Progenitor cell of endocrine pancreas (in vitro differentiated cells): ENCODE measurements at regions not wholly inside any gene's neighbourhood (a gene's known extent, or its start where the extent isn't known, plus 50 kb on each side); places are given as distances from the start of the nearest gene placed in this dataset.

ENCODE experiments used
- DNase-seq: peaks from one replicate; pipeline ENCODE4 v3.0.0; 2021; ENCODE audit warnings: low spot score; ENCODE audit not compliant: unreplicated experiment
- H3K27ac Mint-ChIP-seq: 2 replicates; pipeline ENCODE4 v1.8.0; 2021; ENCODE audit warnings: mild to moderate bottlenecking, moderate library complexity, mixed read lengths
- H3K27me3 Mint-ChIP-seq: 2 replicates; pipeline ENCODE4 v1.8.0; 2021; ENCODE audit warnings: mixed read lengths
- H3K36me3 Mint-ChIP-seq: 2 replicates; pipeline ENCODE4 v1.8.0; 2022; ENCODE audit warnings: mixed read lengths; ENCODE audit not compliant: insufficient read depth
- H3K4me1 Mint-ChIP-seq: 2 replicates; pipeline ENCODE4 v1.8.0; 2021; ENCODE audit warnings: low read depth, mixed read lengths
- H3K4me3 Mint-ChIP-seq: 2 replicates; pipeline ENCODE4 v1.8.0; 2021; ENCODE audit warnings: low read depth, mild to moderate bottlenecking, moderate library complexity, mixed read lengths
- H3K9me3 Mint-ChIP-seq: 2 replicates; pipeline ENCODE4 v1.8.0; 2021; ENCODE audit warnings: low read depth, mixed read lengths
- CTCF ChIP-seq: fragments of 200-600 bp; sonication (generic); IDR thresholded peaks from one replicate; pipeline ENCODE4 v1.5.0; 2021; ENCODE audit warnings: antibody characterized with exemption, mild to moderate bottlenecking; ENCODE audit not compliant: unreplicated experiment

GRCh38 chr1:55572878-55573734 is 357.9 kb upstream of the USP24 start:
- Mint-ChIP-seq H3K4me1 (no peaks in the 10 kb centered on the region), H3K27me3 (peaks cover 18% of the 10 kb centered on the region), H3K27ac (no peak overlapping the region), H3K4me3 (no peak overlapping the region), H3K36me3 (no peaks in the 10 kb centered on the region), H3K9me3 (peaks cover 6% of the 10 kb centered on the region)
- DNase-seq, result no peak
- no peak for TF ChIP-seq CTCF

GRCh38 chr1:55571767-55572166 is 356.6 kb upstream of the USP24 start:
- DNase-seq, result no peak
- Mint-ChIP-seq H3K4me3 (no peak overlapping the region), H3K36me3 (no peaks in the 10 kb centered on the region), H3K4me1 (no peaks in the 10 kb centered on the region), H3K27me3 (peaks cover 16% of the 10 kb centered on the region), H3K9me3 (peaks cover 6% of the 10 kb centered on the region), H3K27ac (no peak overlapping the region)
- TF ChIP-seq CTCF, result no peak

- no peak for DNase-seq
- H3K9me3 Mint-ChIP-seq, result peaks cover 10% of the 10 kb centered on the region
- H3K4me3 Mint-ChIP-seq, result no peak overlapping the region
- no peak for TF ChIP-seq CTCF
- H3K27me3 Mint-ChIP-seq, result peaks cover 9% of the 10 kb centered on the region
- H3K27ac Mint-ChIP-seq, result no peak overlapping the region
- H3K36me3 Mint-ChIP-seq, result no peaks in the 10 kb centered on the region
- H3K4me1 Mint-ChIP-seq, result no peaks in the 10 kb centered on the region
These were observed 354.3 kb upstream of the USP24 start for GRCh38 chr1:55569417-55569816.

- H3K27me3 Mint-ChIP-seq, result peaks cover 9% of the 10 kb centered on the region
- H3K36me3 Mint-ChIP-seq, result no peaks in the 10 kb centered on the region
- H3K4me3 Mint-ChIP-seq, result no peak overlapping the region
- H3K9me3 Mint-ChIP-seq, result peaks cover 10% of the 10 kb centered on the region
- H3K4me1 Mint-ChIP-seq, result no peaks in the 10 kb centered on the region
- DNase-seq, result no peak
- H3K27ac Mint-ChIP-seq, result no peak overlapping the region
- TF ChIP-seq CTCF, result no peak
These were observed 353.6 kb upstream of the USP24 start for GRCh38 chr1:55568732-55569131.

GRCh38 chr1:55560266-55560665 is 345.1 kb upstream of the USP24 start:
- no peak for TF ChIP-seq CTCF
- Mint-ChIP-seq H3K4me3 (no peak overlapping the region), H3K27me3 (peaks cover 9% of the 10 kb centered on the region), H3K4me1 (peaks cover 2% of the 10 kb centered on the region), H3K36me3 (no peaks in the 10 kb centered on the region), H3K9me3 (peaks cover 3% of the 10 kb centered on the region), H3K27ac (no peak overlapping the region)
- no peak for DNase-seq
